ENCODE measurements at regions not wholly inside any gene's neighbourhood (a gene's known extent, or its start where the extent isn't known, plus 50 kb on each side); places are given as distances from the start of the nearest gene placed in this dataset.

DNA sequence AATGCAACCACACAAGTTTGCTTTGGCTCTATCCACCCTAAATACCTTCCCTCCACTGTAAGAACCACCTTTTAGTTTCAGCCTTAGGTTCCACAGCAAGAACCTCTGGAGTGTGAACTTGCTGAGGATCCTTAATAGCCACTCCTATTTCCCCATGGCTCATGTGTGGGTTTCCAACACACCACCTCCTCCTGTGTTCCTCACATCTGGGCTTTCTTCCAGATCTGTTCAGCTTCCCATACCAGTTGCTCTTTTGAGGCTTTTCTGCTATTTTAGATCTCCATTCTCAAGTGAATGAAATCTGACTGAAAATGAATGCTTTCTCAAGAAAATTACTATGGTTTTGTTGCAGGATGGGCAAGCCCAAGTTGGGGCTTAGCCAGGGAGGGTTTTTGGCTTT lies 104.8 kb upstream of the MIR17HG start:
- DNase-seq (ENCODE audit: low read depth in 1 of 2, low spot score in 1 of 2): no peak
- Histone ChIP-seq H3K27me3 (ENCODE audit: insufficient read depth, poor library complexity, severe bottlenecking) (no peaks in the 10 kb centered on the region), H3K4me3 (replicated peaks; ENCODE audit: insufficient read depth, low read length) (no peak overlapping the region), H3K27ac (replicated peaks) (no peak overlapping the region)
- no peak for TF ChIP-seq SPI1 (IDR thresholded peaks at IDR 0.05; ENCODE audit: borderline replicate concordance, low read depth)
- TF ChIP-seq, protein P1, sequence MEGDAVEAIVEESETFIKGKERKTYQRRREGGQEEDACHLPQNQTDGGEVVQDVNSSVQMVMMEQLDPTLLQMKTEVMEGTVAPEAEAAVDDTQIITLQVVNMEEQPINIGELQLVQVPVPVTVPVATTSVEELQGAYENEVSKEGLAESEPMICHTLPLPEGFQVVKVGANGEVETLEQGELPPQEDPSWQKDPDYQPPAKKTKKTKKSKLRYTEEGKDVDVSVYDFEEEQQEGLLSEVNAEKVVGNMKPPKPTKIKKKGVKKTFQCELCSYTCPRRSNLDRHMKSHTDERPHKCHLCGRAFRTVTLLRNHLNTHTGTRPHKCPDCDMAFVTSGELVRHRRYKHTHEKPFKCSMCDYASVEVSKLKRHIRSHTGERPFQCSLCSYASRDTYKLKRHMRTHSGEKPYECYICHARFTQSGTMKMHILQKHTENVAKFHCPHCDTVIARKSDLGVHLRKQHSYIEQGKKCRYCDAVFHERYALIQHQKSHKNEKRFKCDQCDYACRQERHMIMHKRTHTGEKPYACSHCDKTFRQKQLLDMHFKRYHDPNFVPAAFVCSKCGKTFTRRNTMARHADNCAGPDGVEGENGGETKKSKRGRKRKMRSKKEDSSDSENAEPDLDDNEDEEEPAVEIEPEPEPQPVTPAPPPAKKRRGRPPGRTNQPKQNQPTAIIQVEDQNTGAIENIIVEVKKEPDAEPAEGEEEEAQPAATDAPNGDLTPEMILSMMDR (IDR thresholded peaks at IDR 0.05; ENCODE audit: insufficient read depth, low read length): no peak
- TF ChIP-seq, protein P2, sequence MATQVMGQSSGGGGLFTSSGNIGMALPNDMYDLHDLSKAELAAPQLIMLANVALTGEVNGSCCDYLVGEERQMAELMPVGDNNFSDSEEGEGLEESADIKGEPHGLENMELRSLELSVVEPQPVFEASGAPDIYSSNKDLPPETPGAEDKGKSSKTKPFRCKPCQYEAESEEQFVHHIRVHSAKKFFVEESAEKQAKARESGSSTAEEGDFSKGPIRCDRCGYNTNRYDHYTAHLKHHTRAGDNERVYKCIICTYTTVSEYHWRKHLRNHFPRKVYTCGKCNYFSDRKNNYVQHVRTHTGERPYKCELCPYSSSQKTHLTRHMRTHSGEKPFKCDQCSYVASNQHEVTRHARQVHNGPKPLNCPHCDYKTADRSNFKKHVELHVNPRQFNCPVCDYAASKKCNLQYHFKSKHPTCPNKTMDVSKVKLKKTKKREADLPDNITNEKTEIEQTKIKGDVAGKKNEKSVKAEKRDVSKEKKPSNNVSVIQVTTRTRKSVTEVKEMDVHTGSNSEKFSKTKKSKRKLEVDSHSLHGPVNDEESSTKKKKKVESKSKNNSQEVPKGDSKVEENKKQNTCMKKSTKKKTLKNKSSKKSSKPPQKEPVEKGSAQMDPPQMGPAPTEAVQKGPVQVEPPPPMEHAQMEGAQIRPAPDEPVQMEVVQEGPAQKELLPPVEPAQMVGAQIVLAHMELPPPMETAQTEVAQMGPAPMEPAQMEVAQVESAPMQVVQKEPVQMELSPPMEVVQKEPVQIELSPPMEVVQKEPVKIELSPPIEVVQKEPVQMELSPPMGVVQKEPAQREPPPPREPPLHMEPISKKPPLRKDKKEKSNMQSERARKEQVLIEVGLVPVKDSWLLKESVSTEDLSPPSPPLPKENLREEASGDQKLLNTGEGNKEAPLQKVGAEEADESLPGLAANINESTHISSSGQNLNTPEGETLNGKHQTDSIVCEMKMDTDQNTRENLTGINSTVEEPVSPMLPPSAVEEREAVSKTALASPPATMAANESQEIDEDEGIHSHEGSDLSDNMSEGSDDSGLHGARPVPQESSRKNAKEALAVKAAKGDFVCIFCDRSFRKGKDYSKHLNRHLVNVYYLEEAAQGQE (IDR thresholded peaks at IDR 0.05; ENCODE audit: insufficient replicate concordance, low read depth): no peak
- no peak for TF ChIP-seq POLR2AphosphoS5 (IDR thresholded peaks at IDR 0.05; ENCODE audit: low read depth)
- no peak for TF ChIP-seq GABPA (IDR thresholded peaks at IDR 0.05; ENCODE audit: low read depth)

DNA sequence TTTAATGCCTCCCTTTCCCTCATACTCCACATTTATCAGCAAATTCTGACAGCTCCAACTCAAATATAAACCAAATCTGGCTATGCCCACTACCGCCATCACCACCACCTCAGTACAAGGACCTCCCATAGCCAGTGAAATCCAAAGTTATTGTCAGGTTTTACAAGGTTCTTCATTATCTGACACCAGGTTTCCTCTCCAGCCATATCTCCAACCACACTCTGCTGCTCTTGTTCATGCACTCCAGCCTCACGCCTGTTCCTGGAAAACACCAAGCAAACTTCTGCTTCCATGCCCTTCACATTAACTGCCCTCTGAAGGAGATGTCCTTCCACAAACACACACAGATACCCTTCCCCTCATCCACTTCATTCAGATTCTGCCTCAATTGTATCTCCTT lies 102.2 kb upstream of the MIR17HG start:
- Histone ChIP-seq H3K27me3 (ENCODE audit: insufficient read depth, poor library complexity, severe bottlenecking) (no peaks in the 10 kb centered on the region), H3K27ac (replicated peaks) (no peak overlapping the region), H3K4me3 (replicated peaks; ENCODE audit: insufficient read depth, low read length) (no peak overlapping the region)
- no peak for TF ChIP-seq GABPA (IDR thresholded peaks at IDR 0.05; ENCODE audit: low read depth)
- TF ChIP-seq SPI1 (IDR thresholded peaks at IDR 0.05; ENCODE audit: borderline replicate concordance, low read depth): no peak
- TF ChIP-seq POLR2AphosphoS5 (IDR thresholded peaks at IDR 0.05; ENCODE audit: low read depth): no peak
- TF ChIP-seq, protein P1 (IDR thresholded peaks at IDR 0.05; ENCODE audit: insufficient read depth, low read length): no peak
- TF ChIP-seq, protein P2 (IDR thresholded peaks at IDR 0.05; ENCODE audit: insufficient replicate concordance, low read depth): no peak
- DNase-seq (ENCODE audit: low read depth in 1 of 2, low spot score in 1 of 2): no peak

DNA sequence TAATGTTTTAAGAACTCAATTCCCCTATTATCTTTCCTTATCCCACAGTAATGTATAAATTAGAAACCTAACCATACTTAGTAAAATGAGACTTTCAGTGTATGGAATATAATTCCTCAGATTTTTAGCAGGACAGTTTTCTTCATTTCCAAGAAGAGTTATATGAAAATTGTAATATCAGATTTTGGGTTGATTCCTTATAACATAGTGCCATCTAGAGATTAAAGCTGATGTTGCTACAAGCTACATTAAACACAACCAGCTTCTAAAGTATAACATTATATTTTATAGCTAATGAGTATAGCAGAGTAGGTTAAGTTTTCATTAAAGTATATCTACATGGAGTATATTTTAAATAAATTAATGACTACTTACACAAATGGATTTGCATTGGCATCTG lies 99.7 kb upstream of the MIR17HG start:
- Histone ChIP-seq H3K27ac (replicated peaks) (no peak overlapping the region), H3K27me3 (ENCODE audit: insufficient read depth, poor library complexity, severe bottlenecking) (no peaks in the 10 kb centered on the region), H3K4me3 (replicated peaks; ENCODE audit: insufficient read depth, low read length) (no peak overlapping the region)
- TF ChIP-seq POLR2AphosphoS5 (IDR thresholded peaks at IDR 0.05; ENCODE audit: low read depth) (no peak), GABPA (IDR thresholded peaks at IDR 0.05; ENCODE audit: low read depth) (no peak), SPI1 (IDR thresholded peaks at IDR 0.05; ENCODE audit: borderline replicate concordance, low read depth) (no peak)
- TF ChIP-seq, protein P1 (IDR thresholded peaks at IDR 0.05; ENCODE audit: insufficient read depth, low read length): no peak
- TF ChIP-seq, protein P2 (IDR thresholded peaks at IDR 0.05; ENCODE audit: insufficient replicate concordance, low read depth): no peak
- DNase-seq (ENCODE audit: low read depth in 1 of 2, low spot score in 1 of 2): no peak
